ENCODE measurements at regions not wholly inside any gene's neighbourhood (a gene's known extent, or its start where the extent isn't known, plus 50 kb on each side); places are given as distances from the start of the nearest gene placed in this dataset.

DNA sequence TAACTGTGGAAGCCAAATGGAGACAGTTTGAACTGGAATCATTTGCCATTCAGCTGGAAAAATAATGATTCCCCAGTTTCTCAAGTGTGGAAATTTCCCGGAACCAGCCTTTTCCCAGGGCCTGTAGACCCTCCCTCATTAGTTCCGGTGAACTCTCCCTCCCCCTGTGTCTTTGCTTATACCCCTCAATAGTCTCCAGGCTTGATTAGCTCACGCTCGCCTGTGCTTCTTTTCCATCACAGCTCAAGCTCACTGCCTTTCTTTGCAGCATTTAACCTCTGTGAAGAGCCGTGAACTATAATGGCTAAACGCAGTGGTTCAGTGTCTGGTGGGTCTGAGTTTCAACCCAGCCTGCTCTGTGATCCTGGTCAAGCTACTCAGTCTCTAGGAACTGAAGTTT lies 690.8 kb downstream of the INHBA start:
- no peak for TF ChIP-seq CEBPB (IDR thresholded peaks at IDR 0.05)
- TF ChIP-seq RAD21 (IDR thresholded peaks at IDR 0.05; ENCODE audit: low read depth), result no peak
- no peak for TF ChIP-seq TEAD4 (IDR thresholded peaks at IDR 0.05)
- TF ChIP-seq NFIC (IDR thresholded peaks at IDR 0.05), result no peak
- no peak for TF ChIP-seq EP300 (IDR thresholded peaks at IDR 0.05; ENCODE audit: borderline replicate concordance)

All from Ishikawa (cell line).